Ovary (tissue), 7 donors: ENCODE measurements at regions not wholly inside any gene's neighbourhood (a gene's known extent, or its start where the extent isn't known, plus 50 kb on each side); places are given as distances from the start of the nearest gene placed in this dataset.

Source experiments
- DNase-seq, 5 donors: peaks; one replicate each; pipeline ENCODE4 v3.0.0-alpha.2; 2019 to 2020
- H3K27ac ChIP-seq, 2 donors: fragments of 200-600 bp; one replicate each; pipeline versions ENCODE4 v1.5.1 to v1.8.0; 2019 to 2022
- H3K27me3 ChIP-seq: fragments of 200-600 bp; one replicate; pipeline ENCODE4 v1.8.0; 2022
- H3K36me3 ChIP-seq: fragments of 200-600 bp; sonication (generic); one replicate; pipeline ENCODE4 v1.5.1; 2019
- H3K4me1 ChIP-seq: one replicate; pipeline ENCODE4 v1.8.1; 2013; ENCODE audit warnings: mild to moderate bottlenecking, moderate library complexity; ENCODE audit not compliant: insufficient read depth
- H3K4me3 ChIP-seq: fragments of 200-600 bp; sonication (generic); one replicate; pipeline ENCODE4 v1.5.1; 2017
- H3K9me3 ChIP-seq, 2 donors: fragments of 200-600 bp in 1 of 2; sonication (generic) in 1 of 2; one replicate each; pipeline versions ENCODE4 v1.5.1 to v1.8.1; 2013 to 2019; ENCODE audit warnings: mild to moderate bottlenecking in 1 of 2, moderate library complexity in 1 of 2
- EP300 ChIP-seq: sonication (generic); formaldehyde crosslinking; IDR thresholded peaks from one replicate; pipeline ENCODE4 v1.6.1; 2017; ENCODE audit warnings: antibody characterized with exemption
- POLR2A ChIP-seq: fragments of 450-650 bp; IDR thresholded peaks from one replicate; pipeline ENCODE4 v1.6.1; 2017; ENCODE audit warnings: antibody characterized with exemption, mild to moderate bottlenecking, moderate library complexity
- WGBS, 3 donors: extraction: QIAGEN DNeasy Blood & Tissue Kit in 1 of 3; methylation state at CpG; one replicate each; pipeline versions ENCODE4 v1.1.5 to v1.1.7; 2013 to 2017; 5-methylcytosine and 5-hydroxymethylcytosine counted together
- intact Hi-C, 4 donors: fragments of 100-400 bp; cut with DNase I; formaldehyde crosslinking; loops; one replicate each; pipeline versions ENCODE4 v1.11.0 to v1.15.1; 2022 to 2023
- TF ChIP-seq, protein P1 (sequence below), 3 donors: fragments of 450-650 bp in 2 of 3; fragments of 200-600 bp in 1 of 3; IDR thresholded peaks; one replicate each; pipeline versions ENCODE4 v1.5.1 to v1.8.0; 2016 to 2022; ENCODE audit warnings: antibody characterized with exemption in 3 of 3, mild to moderate bottlenecking in 1 of 3
- donor health status: DM: no; HTN: no; CAD: no; lungs with moderate emphysema.
- donor health status: DM: no; HTN: no; CAD: no.
- donor health status: Bipolar disorder and iron deficiency.
- donor health status: DM: no; HTN: no; CAD: no.
- donor health status: DM: yes; HTN: yes; CAD: no.

DNA sequence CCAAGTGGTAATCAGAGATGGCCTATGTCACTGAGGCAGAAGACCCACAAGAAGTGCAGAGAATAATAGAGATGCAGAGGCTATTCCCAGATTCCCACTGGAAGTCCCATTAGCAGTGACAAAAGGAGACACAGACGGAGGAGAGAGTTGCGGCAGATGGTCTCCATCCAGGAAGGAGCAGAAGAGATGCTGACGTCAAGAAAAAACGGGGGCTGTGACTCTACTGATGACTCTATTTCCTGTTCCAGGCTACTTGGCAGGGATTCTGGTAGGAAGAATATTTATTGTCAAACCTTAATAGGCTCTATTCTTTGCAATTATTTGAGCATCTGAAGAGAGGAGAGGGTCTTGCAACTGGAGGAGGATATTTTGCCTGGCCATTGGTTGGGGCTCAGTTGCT, 246.0 kb upstream of the ECI2 start:
- Histone ChIP-seq H3K4me3 (no peak overlapping the region), H3K9me3 (no peaks in the 10 kb centered on the region), H3K27me3 (no peaks in the 10 kb centered on the region), H3K4me1 (no peaks in the 10 kb centered on the region), H3K27ac (no peak overlapping the region), H3K36me3 (no peaks in the 10 kb centered on the region)
- TF ChIP-seq POLR2A (no peak), EP300 (no peak)
- TF ChIP-seq, protein P1, sequence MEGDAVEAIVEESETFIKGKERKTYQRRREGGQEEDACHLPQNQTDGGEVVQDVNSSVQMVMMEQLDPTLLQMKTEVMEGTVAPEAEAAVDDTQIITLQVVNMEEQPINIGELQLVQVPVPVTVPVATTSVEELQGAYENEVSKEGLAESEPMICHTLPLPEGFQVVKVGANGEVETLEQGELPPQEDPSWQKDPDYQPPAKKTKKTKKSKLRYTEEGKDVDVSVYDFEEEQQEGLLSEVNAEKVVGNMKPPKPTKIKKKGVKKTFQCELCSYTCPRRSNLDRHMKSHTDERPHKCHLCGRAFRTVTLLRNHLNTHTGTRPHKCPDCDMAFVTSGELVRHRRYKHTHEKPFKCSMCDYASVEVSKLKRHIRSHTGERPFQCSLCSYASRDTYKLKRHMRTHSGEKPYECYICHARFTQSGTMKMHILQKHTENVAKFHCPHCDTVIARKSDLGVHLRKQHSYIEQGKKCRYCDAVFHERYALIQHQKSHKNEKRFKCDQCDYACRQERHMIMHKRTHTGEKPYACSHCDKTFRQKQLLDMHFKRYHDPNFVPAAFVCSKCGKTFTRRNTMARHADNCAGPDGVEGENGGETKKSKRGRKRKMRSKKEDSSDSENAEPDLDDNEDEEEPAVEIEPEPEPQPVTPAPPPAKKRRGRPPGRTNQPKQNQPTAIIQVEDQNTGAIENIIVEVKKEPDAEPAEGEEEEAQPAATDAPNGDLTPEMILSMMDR (IDR thresholded peaks at IDR 0.05): no peak
- intact Hi-C loops: no loop called here
- WGBS, 3 donors: 20 to 23% (median 23%) methylated on average over 4 of the region's 4 CpGs
- no peak for DNase-seq

DNA sequence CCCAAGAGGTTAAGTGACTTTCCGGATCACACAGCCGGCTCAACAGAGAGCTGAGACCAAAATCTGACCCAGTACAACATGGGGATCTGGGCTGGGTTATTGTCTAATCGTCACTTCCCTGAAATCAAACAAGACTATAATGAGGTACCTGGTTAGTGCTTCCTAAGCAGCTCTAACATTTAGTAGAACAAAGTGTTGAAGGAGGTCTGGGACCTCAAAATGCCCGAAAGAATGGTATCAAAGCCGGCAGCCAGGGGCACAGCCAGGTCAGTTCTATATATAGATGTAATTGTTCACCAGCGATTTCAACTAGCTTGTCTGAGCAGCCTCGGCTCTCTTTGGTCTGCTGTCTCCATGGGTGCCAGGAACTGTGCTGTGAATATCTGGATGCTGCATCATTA, 245.5 kb upstream of the ECI2 start:
- Histone ChIP-seq H3K4me1 (no peaks in the 10 kb centered on the region), H3K4me3 (no peak overlapping the region), H3K27me3 (no peaks in the 10 kb centered on the region), H3K27ac (no peak overlapping the region), H3K9me3 (no peaks in the 10 kb centered on the region), H3K36me3 (no peaks in the 10 kb centered on the region)
- DNase-seq: no peak
- TF ChIP-seq, protein P1 (IDR thresholded peaks at IDR 0.05): no peak
- no peak for TF ChIP-seq POLR2A
- no peak for TF ChIP-seq EP300
- intact Hi-C loops: no loop called here
- 60 to 66% (median 61%) methylated on average over 7 of the region's 7 CpGs for WGBS, 3 donors

DNA sequence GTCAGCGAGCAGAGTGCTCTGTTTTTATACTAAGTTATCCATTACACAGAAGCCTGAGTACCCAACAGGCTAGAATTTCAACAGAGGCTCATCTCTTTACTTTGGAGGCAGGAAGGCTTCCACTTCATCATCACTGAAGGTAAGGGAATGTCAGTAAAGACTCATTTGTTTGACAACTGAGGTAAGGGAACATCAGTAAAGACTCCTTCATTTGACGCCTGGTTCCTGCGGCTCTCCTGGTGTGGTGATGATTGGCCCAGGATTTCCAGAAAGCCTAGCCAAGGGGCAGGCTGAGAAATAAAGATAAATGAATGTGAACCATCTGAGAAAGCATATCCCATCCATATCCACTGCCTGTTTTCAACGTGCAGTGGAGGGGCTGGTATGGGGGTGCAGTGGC, 244.6 kb upstream of the ECI2 start:
- no peaks in the 10 kb centered on the region for H3K4me1 ChIP-seq
- H3K9me3 ChIP-seq: no peaks in the 10 kb centered on the region
- intact Hi-C loops: no loop called here
- H3K4me3 ChIP-seq: no peak overlapping the region
- DNase-seq: no peak
- H3K36me3 ChIP-seq: no peaks in the 10 kb centered on the region
- WGBS, 3 donors: 63 to 71% (median 69%) methylated on average over 4 of the region's 4 CpGs
- TF ChIP-seq, protein P1 (IDR thresholded peaks at IDR 0.05): no peak
- TF ChIP-seq EP300 (no peak), POLR2A (no peak)
- H3K27ac ChIP-seq: no peak overlapping the region
- H3K27me3 ChIP-seq: no peaks in the 10 kb centered on the region

DNA sequence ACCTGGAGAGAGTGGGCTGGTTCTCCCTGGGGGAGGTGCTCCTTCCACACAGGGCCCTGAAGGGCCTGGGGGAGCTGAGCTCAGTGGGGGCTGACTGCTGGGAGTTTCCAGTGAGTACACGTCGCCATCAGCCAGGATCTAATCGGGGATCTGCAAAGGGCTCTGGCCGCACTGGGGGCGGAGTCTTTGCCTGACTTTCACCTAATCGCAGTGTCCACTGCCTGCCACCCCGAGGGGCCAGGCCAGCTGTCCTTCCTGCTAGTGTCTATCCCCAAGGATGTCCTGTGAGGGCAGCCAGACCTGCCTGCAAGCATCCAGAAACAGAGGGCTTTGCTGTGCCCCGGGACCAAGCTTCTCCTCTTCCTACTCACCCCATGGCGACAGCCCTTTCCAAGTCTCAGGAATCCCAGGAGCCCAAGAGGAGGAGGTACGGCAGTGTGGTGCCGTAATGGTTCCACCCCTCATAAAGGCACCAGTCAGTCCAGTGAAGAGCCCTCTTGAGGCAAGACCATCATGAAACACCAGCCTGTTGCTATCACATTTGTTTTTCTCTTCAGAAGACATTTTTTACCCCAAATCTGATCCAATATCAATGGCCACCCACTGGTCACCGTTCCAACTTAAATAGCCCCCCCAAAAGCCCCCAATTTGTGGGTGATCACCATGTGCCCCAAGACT, 243.1 kb upstream of the ECI2 start:
- DNase-seq: no peak

More for the DNA sequence above, 243.1 kb upstream of the ECI2 start:
- Histone ChIP-seq H3K27ac (no peak overlapping the region), H3K4me1 (no peaks in the 10 kb centered on the region), H3K27me3 (no peaks in the 10 kb centered on the region), H3K4me3 (no peak overlapping the region), H3K9me3 (no peaks in the 10 kb centered on the region), H3K36me3 (no peaks in the 10 kb centered on the region)
- no peak for TF ChIP-seq POLR2A
- TF ChIP-seq, protein P1 (IDR thresholded peaks at IDR 0.05): no peak
- intact Hi-C loops: no loop called here
- WGBS, 3 donors: 71 to 83% (median 79%) methylated on average over 12 of the region's 12 CpGs
